ENCODE measurements at regions not wholly inside any gene's neighbourhood (a gene's known extent, or its start where the extent isn't known, plus 50 kb on each side); places are given as distances from the start of the nearest gene placed in this dataset.

GRCh38 chr12:115144425-115144824 lies 460.4 kb upstream of the TBX3 start:
- Histone ChIP-seq H3K9me3 (ENCODE audit: control insufficient read depth, insufficient read depth, low read length) (no peaks in the 10 kb centered on the region), H3K4me1 (ENCODE audit: insufficient read depth, low read length) (peaks cover 9% of the 10 kb centered on the region), H3K9ac (ENCODE audit: low read depth, low read length) (no peak overlapping the region), H3K36me3 (ENCODE audit: insufficient read depth, low read length) (no peaks in the 10 kb centered on the region)

- peaks cover 9% of the 10 kb centered on the region for H3K4me1 ChIP-seq (ENCODE audit: insufficient read depth, low read length)
- no peak overlapping the region for H3K9ac ChIP-seq (ENCODE audit: low read depth, low read length)
- no peaks in the 10 kb centered on the region for H3K9me3 ChIP-seq (ENCODE audit: control insufficient read depth, insufficient read depth, low read length)
- no peaks in the 10 kb centered on the region for H3K36me3 ChIP-seq (ENCODE audit: insufficient read depth, low read length)
Observed at GRCh38 chr12:115140981-115141655, 457.1 kb upstream of the TBX3 start.

- Histone ChIP-seq H3K9me3 (ENCODE audit: control insufficient read depth, insufficient read depth, low read length) (no peaks in the 10 kb centered on the region), H3K4me1 (ENCODE audit: insufficient read depth, low read length) (peaks cover 5% of the 10 kb centered on the region), H3K9ac (ENCODE audit: low read depth, low read length) (no peak overlapping the region), H3K36me3 (ENCODE audit: insufficient read depth, low read length) (no peaks in the 10 kb centered on the region)
Observed at GRCh38 chr12:115137812-115138521, 454.0 kb upstream of the TBX3 start.

- Histone ChIP-seq H3K9ac (ENCODE audit: low read depth, low read length) (no peak overlapping the region), H3K36me3 (ENCODE audit: insufficient read depth, low read length) (no peaks in the 10 kb centered on the region), H3K9me3 (ENCODE audit: control insufficient read depth, insufficient read depth, low read length) (no peaks in the 10 kb centered on the region), H3K4me1 (ENCODE audit: insufficient read depth, low read length) (peaks cover 10% of the 10 kb centered on the region)
Observed at GRCh38 chr12:115135800-115136211, 451.8 kb upstream of the TBX3 start.

DNA sequence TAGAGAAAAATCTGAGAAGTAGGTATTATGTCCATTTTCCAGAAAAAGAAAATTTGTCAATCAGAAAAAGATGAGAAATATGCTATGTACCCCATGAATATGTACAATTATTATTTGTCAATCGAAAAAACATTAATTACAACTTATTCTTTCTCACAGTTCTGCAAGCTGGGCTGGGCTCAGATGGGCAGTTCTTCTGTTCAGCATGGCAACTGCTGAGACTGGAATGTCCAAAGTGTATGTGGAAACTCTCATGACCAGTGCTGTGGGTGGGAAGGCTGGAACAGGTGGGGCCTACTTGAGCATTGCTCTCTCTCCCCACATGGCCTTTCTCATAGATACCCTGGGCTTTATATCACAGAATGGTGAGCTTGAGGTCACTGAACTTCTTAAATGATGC lies 450.3 kb upstream of the TBX3 start:
- no peaks in the 10 kb centered on the region for H3K9me3 ChIP-seq (ENCODE audit: control insufficient read depth, insufficient read depth, low read length)
- H3K4me1 ChIP-seq (ENCODE audit: insufficient read depth, low read length): peaks cover 9% of the 10 kb centered on the region; the same call in 1 of the 2 replicates
- H3K9ac ChIP-seq (ENCODE audit: low read depth, low read length): no peak overlapping the region
- no peaks in the 10 kb centered on the region for H3K36me3 ChIP-seq (ENCODE audit: insufficient read depth, low read length)

- no peaks in the 10 kb centered on the region for H3K36me3 ChIP-seq (ENCODE audit: insufficient read depth, low read length)
- no peaks in the 10 kb centered on the region for H3K9me3 ChIP-seq (ENCODE audit: control insufficient read depth, insufficient read depth, low read length)
- no peak overlapping the region for H3K9ac ChIP-seq (ENCODE audit: low read depth, low read length)
- peaks cover 9% of the 10 kb centered on the region; the same call in 1 of the 2 replicates for H3K4me1 ChIP-seq (ENCODE audit: insufficient read depth, low read length)
Observed at GRCh38 chr12:115132905-115133304, 448.9 kb upstream of the TBX3 start.

DNA sequence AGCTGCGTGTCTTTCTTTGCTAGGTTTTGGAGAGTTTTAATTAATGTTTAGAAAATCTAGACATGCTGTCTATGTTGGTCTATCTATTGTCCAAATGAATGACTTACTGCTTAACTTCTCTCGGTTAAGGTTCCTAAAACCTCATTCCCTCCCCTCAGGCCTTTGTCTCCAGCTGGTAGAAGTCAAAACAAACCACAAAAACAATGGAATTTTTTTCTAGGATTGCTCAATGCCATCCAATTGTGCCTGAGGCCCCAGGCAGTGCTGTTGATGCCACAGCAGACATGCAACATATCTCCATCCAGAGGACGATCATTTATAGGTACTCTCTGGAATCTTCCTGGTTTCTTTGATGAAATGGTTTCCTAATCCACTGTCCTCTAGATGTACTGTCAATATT lies 448.2 kb upstream of the TBX3 start:
- no peaks in the 10 kb centered on the region for H3K9me3 ChIP-seq (ENCODE audit: control insufficient read depth, insufficient read depth, low read length)
- H3K4me1 ChIP-seq (ENCODE audit: insufficient read depth, low read length): peaks cover 9% of the 10 kb centered on the region; the same call in 1 of the 2 replicates

GRCh38 chr12:115129727-115130126 lies 445.8 kb upstream of the TBX3 start:
- Histone ChIP-seq H3K9me3 (ENCODE audit: control insufficient read depth, insufficient read depth, low read length) (no peaks in the 10 kb centered on the region), H3K9ac (ENCODE audit: low read depth, low read length) (no peak overlapping the region), H3K36me3 (ENCODE audit: insufficient read depth, low read length) (no peaks in the 10 kb centered on the region), H3K4me1 (ENCODE audit: insufficient read depth, low read length) (peaks cover 9% of the 10 kb centered on the region; the same call in 1 of the 2 replicates)

More for the DNA sequence above, 448.2 kb upstream of the TBX3 start:
- no peaks in the 10 kb centered on the region for H3K36me3 ChIP-seq (ENCODE audit: insufficient read depth, low read length)
- H3K9ac ChIP-seq (ENCODE audit: low read depth, low read length): no peak overlapping the region

- no peaks in the 10 kb centered on the region for H3K4me1 ChIP-seq (ENCODE audit: insufficient read depth, low read length)
- H3K9ac ChIP-seq (ENCODE audit: low read depth, low read length): no peak overlapping the region
- no peaks in the 10 kb centered on the region for H3K9me3 ChIP-seq (ENCODE audit: control insufficient read depth, insufficient read depth, low read length)
- H3K36me3 ChIP-seq (ENCODE audit: insufficient read depth, low read length): no peaks in the 10 kb centered on the region
Observed at GRCh38 chr12:115121053-115121452, 437.1 kb upstream of the TBX3 start.

DNA sequence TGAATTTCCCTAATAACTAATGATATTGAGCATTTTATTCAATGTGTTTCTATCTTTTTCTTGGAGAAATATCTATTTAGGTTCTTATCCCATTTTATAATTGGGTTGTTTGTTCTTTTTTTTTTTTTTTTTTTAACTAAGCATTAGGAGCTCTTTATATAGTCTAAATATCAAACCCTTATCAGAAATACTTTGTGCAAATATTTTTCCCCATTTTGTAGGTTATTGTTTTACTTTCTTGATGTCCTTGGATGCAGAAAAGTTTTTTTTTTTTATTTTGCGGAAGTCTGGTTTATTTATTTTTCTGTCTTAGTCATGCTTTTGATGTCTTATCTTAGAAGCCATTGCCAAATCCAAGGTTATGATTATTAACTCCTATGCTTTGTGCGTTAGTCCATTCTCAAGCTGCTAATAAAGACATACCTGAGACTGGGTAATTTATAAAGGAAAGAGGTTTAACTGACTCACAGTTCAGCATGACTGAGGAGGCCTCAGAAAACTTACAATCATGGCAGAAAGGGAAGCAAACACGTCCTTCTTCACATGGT lies 434.3 kb upstream of the TBX3 start:
- H3K9ac ChIP-seq (ENCODE audit: low read depth, low read length): no peak overlapping the region
- H3K4me1 ChIP-seq (ENCODE audit: insufficient read depth, low read length): 0 out of 2 replicates have a peak, but pooled peaks cover 2% of the 10 kb centered on the region
- no peaks in the 10 kb centered on the region for H3K9me3 ChIP-seq (ENCODE audit: control insufficient read depth, insufficient read depth, low read length)
- H3K36me3 ChIP-seq (ENCODE audit: insufficient read depth, low read length): no peaks in the 10 kb centered on the region

DNA sequence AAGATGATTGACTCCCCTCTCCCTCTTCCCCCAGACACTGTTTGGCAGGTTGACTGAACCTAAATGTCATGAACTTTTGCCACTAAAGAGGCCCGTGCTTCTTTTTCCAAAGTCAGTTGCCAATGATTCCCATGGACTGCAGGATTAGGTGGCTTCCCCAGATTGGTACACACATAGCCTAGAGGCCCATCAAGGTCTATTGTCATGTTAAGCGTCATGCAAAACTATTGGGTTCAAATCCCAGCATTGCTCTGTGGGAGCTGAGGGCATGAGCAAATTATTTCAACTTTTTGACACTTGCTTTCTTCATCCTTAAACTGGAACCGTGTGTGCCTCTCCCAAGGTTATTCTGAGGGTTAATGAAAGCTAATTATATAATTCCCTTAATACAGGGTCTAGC lies 430.2 kb upstream of the TBX3 start:
- Histone ChIP-seq H3K9me3 (ENCODE audit: control insufficient read depth, insufficient read depth, low read length) (no peaks in the 10 kb centered on the region), H3K9ac (ENCODE audit: low read depth, low read length) (no peak overlapping the region)

GRCh38 chr12:115109863-115110262 lies 425.9 kb upstream of the TBX3 start:
- Histone ChIP-seq H3K9me3 (ENCODE audit: control insufficient read depth, insufficient read depth, low read length) (no peaks in the 10 kb centered on the region), H3K4me1 (ENCODE audit: insufficient read depth, low read length) (0 out of 2 replicates have a peak, but pooled peaks cover 2% of the 10 kb centered on the region), H3K36me3 (ENCODE audit: insufficient read depth, low read length) (no peaks in the 10 kb centered on the region), H3K9ac (ENCODE audit: low read depth, low read length) (no peak overlapping the region)

More for the DNA sequence above, 430.2 kb upstream of the TBX3 start:
- 0 out of 2 replicates have a peak, but pooled peaks cover 2% of the 10 kb centered on the region for H3K4me1 ChIP-seq (ENCODE audit: insufficient read depth, low read length)
- no peaks in the 10 kb centered on the region for H3K36me3 ChIP-seq (ENCODE audit: insufficient read depth, low read length)

- Histone ChIP-seq H3K4me1 (ENCODE audit: insufficient read depth, low read length) (peaks cover 4% of the 10 kb centered on the region; the same call in 1 of the 2 replicates), H3K36me3 (ENCODE audit: insufficient read depth, low read length) (no peaks in the 10 kb centered on the region), H3K9ac (ENCODE audit: low read depth, low read length) (no peak overlapping the region), H3K9me3 (ENCODE audit: control insufficient read depth, insufficient read depth, low read length) (no peaks in the 10 kb centered on the region)
Observed at GRCh38 chr12:115108129-115109100, 424.4 kb upstream of the TBX3 start.

Measured in ES-I3 (cell line).